ENCODE measurements at regions not wholly inside any gene's neighbourhood (a gene's known extent, or its start where the extent isn't known, plus 50 kb on each side); places are given as distances from the start of the nearest gene placed in this dataset.

GRCh38 chr6:48369100-48369499 is 258.1 kb upstream of the PTCHD4 start:
- TF ChIP-seq CTCF (IDR thresholded peaks at IDR 0.05; ENCODE audit: low read depth, low read length): no peak
- no peak overlapping the region for H3K27ac ChIP-seq (ENCODE audit: low read depth, low read length)
- ChIA-PET CTCF (no interaction called here), POLR2A (no interaction called here)
- no peak overlapping the region for H3K4me3 ChIP-seq (ENCODE audit: low read depth, low read length)
- H3K27me3 ChIP-seq (ENCODE audit: control insufficient read depth, insufficient read depth, low read length): no peaks in the 10 kb centered on the region
- peaks cover 3% of the 10 kb centered on the region; the same call in 1 of the 2 replicates for H3K9me3 ChIP-seq (ENCODE audit: control insufficient read depth, insufficient read depth, low read length)
- no peak for DNase-seq (ENCODE audit: low read depth, low spot score)

- ChIA-PET CTCF (no interaction called here), POLR2A (no interaction called here)
- no peak for DNase-seq (ENCODE audit: low read depth, low spot score)
Observed at GRCh38 chr6:48325701-48326100, 214.7 kb upstream of the PTCHD4 start.

GRCh38 chr6:48318670-48319069 is 207.7 kb upstream of the PTCHD4 start:
- CTCF ChIA-PET: interaction anchor here (0.6 kb wide), 2 partner anchors 84 to 394 kb away, joined by 3 to 7 read pairs; no protein-coding TSS in a partner anchor
- H3K4me3 ChIP-seq (ENCODE audit: low read depth, low read length): no peak overlapping the region
- H3K27me3 ChIP-seq (ENCODE audit: control insufficient read depth, insufficient read depth, low read length): no peaks in the 10 kb centered on the region
- TF ChIP-seq CTCF (IDR thresholded peaks at IDR 0.05; ENCODE audit: low read depth, low read length): no peak
- no peak for DNase-seq (ENCODE audit: low read depth, low spot score)
- H3K9me3 ChIP-seq (ENCODE audit: control insufficient read depth, insufficient read depth, low read length): no peaks in the 10 kb centered on the region
- no peak overlapping the region for H3K27ac ChIP-seq (ENCODE audit: low read depth, low read length)
- POLR2A ChIA-PET: no interaction called here

More at GRCh38 chr6:48325701-48326100, 214.7 kb upstream of the PTCHD4 start:
- no peaks in the 10 kb centered on the region for H3K9me3 ChIP-seq (ENCODE audit: control insufficient read depth, insufficient read depth, low read length)
- no peak for TF ChIP-seq CTCF (IDR thresholded peaks at IDR 0.05; ENCODE audit: low read depth, low read length)
- H3K27ac ChIP-seq (ENCODE audit: low read depth, low read length): no peak overlapping the region
- H3K4me3 ChIP-seq (ENCODE audit: low read depth, low read length): no peak overlapping the region
- no peaks in the 10 kb centered on the region for H3K27me3 ChIP-seq (ENCODE audit: control insufficient read depth, insufficient read depth, low read length)

- DNase-seq (ENCODE audit: low read depth, low spot score): no peak
- Histone ChIP-seq H3K4me3 (ENCODE audit: low read depth, low read length) (no peak overlapping the region), H3K27ac (ENCODE audit: low read depth, low read length) (no peak overlapping the region), H3K9me3 (ENCODE audit: control insufficient read depth, insufficient read depth, low read length) (no peaks in the 10 kb centered on the region), H3K27me3 (ENCODE audit: control insufficient read depth, insufficient read depth, low read length) (no peaks in the 10 kb centered on the region)
- ChIA-PET POLR2A (no interaction called here), CTCF (no interaction called here)
- TF ChIP-seq CTCF (IDR thresholded peaks at IDR 0.05; ENCODE audit: low read depth, low read length): no peak
Observed at GRCh38 chr6:48315915-48316314, 204.9 kb upstream of the PTCHD4 start.

GRCh38 chr6:48315051-48315719 is 204.2 kb upstream of the PTCHD4 start:
- H3K9me3 ChIP-seq (ENCODE audit: control insufficient read depth, insufficient read depth, low read length): no peaks in the 10 kb centered on the region
- H3K27me3 ChIP-seq (ENCODE audit: control insufficient read depth, insufficient read depth, low read length): no peaks in the 10 kb centered on the region
- no peak overlapping the region for H3K27ac ChIP-seq (ENCODE audit: low read depth, low read length)
- ChIA-PET POLR2A (no interaction called here), CTCF (no interaction called here)
- no peak for DNase-seq (ENCODE audit: low read depth, low spot score)
- no peak overlapping the region for H3K4me3 ChIP-seq (ENCODE audit: low read depth, low read length)
- no peak for TF ChIP-seq CTCF (IDR thresholded peaks at IDR 0.05; ENCODE audit: low read depth, low read length)
